Testis (tissue), 2 donors: ENCODE measurements at regions not wholly inside any gene's neighbourhood (a gene's known extent, or its start where the extent isn't known, plus 50 kb on each side); places are given as distances from the start of the nearest gene placed in this dataset.

Source experiments
- POLR2A ChIP-seq: fragments of 450-650 bp; IDR thresholded peaks from one replicate; pipeline ENCODE4 v1.6.1; 2017; ENCODE audit warnings: antibody characterized with exemption, mild to moderate bottlenecking, moderate library complexity
- TF ChIP-seq, protein P1 (sequence below), 3 experiments: fragments of 450-650 bp in 2 of 3; fragments of 200-600 bp in 1 of 3; sonication (generic) in 1 of 3; IDR thresholded peaks; one replicate each; pipeline ENCODE4 v1.5.1; 2016 to 2019; ENCODE audit warnings: antibody characterized with exemption in 3 of 3, mild to moderate bottlenecking in 2 of 3, moderate library complexity in 1 of 3

DNA sequence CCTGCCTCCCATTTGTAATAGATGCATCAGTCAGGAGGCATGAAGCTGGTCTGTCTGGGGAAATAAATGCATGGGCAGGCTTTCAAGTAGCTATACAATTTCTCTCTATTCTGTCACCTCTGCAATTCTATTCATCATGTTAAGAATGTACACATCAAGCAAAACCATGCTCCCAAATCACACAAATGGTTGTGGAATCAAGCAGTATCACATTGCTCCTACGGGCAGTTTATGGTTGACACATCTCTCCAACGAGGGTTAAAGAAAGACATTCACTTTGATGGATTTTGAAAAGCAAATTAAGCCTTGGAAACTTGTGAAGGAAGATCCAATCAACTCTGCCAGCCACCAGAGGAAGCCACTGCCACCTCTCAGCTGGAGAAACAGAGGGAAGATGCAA lies 1277.4 kb upstream of the TMEM132C start:
- TF ChIP-seq, protein P1, sequence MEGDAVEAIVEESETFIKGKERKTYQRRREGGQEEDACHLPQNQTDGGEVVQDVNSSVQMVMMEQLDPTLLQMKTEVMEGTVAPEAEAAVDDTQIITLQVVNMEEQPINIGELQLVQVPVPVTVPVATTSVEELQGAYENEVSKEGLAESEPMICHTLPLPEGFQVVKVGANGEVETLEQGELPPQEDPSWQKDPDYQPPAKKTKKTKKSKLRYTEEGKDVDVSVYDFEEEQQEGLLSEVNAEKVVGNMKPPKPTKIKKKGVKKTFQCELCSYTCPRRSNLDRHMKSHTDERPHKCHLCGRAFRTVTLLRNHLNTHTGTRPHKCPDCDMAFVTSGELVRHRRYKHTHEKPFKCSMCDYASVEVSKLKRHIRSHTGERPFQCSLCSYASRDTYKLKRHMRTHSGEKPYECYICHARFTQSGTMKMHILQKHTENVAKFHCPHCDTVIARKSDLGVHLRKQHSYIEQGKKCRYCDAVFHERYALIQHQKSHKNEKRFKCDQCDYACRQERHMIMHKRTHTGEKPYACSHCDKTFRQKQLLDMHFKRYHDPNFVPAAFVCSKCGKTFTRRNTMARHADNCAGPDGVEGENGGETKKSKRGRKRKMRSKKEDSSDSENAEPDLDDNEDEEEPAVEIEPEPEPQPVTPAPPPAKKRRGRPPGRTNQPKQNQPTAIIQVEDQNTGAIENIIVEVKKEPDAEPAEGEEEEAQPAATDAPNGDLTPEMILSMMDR (IDR thresholded peaks at IDR 0.05): no peak
- no peak for TF ChIP-seq POLR2A
